HG03045 (cell line): ENCODE measurements at regions not wholly inside any gene's neighbourhood (a gene's known extent, or its start where the extent isn't known, plus 50 kb on each side); places are given as distances from the start of the nearest gene placed in this dataset.
"Not testable (repeated sequence)": the region's sequence is repeated elsewhere in the genome, so short reads cannot be mapped to it uniquely, and the experiment has no call there.

Experiments
- ATAC-seq: cut with Tn5 transposase; IDR thresholded peaks from one replicate; pipeline ENCODE4 v1.9.1; 2021; ENCODE audit warnings: mild to moderate bottlenecking, moderate library complexity; ENCODE audit not compliant: unreplicated experiment

DNA sequence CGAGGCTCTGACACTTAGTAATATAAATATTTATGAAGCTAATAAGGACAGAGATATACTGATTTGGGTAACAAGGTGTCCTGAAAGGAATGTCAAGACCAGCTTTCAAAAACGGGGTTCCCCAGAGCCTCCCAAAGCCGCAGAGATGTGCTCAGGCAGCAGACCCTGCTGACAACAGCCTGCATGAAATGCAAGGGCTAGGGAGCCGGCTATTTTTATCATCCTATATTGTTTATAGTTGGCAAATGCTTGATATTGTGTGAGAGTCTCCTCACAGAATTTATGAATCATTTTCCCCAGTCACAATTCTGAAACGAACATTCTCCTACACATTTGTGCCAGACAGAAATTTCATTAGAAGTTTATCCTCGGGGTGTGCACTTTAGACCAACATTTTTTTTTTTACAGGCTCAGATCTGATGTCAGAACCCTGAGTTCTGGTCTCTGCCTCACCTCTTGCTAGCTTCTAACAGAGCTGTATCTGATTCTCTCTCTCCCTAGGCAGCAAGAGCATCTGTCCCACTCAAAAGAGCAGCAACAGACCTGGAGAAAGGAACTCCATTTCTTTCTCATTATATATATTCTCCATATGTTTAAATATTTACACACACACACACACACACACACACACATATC, 302.3 kb upstream of the PLD5 start:
- ATAC-seq = no peak

DNA sequence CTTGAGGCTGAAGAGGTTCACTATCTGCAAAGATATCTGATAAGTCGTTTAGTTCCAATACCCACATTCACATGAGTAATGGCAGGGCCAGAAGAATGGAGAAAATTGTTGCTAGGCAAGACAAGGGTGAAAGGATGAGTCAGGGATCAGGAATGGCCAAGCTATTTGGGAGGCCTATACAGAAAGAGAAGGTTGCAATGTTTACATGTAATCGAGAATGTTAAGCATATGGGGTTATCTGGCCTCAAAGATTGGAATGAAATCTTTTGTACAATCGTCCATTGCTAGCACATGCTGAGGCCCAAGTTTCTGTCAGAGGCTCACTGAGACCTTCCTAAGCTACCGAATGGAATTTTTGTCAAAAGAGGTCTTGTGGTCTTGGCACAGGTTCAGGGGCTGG, 299.9 kb upstream of the PLD5 start:
- ATAC-seq = no peak

DNA sequence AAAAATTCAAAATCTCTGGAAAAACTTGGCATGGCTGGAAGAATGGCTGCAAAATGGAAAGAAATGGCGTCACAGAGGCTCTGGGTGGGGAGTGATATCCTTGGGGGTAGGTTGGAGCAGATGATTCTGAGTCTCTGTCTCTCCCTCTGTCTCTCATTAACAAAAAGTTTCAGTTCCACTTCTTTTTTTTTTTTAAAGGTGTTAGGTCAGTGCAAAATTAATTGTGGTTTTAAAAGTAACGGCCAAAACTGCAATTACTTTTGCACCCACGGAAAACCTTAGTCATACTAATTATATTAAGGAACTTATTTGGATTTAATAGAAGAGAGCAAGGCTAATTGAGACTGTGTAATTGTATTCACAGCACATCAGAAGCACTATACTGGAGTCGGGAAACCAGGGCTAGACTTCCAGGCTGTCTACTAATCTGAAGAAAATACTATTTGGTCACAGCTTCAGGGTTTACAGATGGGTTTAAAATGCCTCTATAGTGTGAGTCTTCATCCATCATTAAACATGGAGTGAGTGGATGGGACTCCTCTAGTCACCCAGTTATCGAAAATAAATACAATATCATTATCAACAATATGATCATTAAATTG, 289.1 kb upstream of the PLD5 start:
- no peak for ATAC-seq

DNA sequence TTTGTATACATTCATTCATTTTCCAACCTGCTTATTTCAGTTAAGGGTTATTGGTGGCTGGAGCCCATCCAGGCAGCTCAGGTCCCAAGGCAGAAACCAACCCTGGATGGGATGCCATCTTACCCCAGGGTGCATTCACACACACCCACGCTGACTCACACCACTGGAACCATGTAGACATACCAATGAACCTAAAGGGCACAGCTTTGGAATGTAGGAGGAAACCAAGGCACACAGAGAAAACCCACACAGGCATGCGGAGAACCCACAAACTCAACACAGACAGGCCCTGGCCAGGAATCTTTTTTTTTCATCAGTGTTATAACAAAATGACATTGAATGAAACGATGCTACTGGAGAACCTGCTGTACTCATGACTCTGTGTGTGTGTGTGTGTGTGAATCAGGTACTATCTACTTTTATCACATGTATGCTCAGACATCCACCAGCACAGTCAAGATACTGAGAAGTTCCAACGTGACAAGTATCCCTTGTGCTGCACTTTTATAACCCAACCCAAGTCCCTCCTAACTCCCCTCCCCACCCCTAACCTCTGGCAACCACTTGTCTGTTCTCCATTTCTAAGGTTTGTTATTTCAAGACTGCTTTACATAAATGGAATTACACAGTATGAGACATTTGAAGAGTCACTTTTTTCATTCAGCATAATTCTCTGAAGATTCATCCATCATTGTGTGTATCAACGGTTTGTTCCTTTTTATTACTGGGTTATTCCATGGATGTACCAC, 286.8 kb upstream of the PLD5 start:
- ATAC-seq = no peak

DNA sequence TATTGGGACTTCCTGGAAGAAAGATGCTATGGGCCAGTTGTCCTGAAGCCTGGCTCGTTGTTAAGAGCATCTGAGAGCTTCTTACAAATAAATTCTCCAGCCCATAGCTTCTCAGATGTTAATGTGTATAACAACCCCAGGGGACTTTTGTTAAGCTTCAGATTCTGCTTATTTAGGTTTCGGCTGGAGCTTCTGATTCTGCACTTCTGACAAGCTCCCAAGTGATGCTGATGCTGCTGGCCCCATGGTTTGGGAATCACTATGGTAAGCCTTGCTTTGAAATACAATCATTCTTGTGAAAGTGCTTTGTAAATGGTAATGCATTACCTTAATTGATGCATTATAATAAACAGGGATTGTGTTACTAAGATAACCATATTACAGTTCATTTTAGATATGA, 281.8 kb upstream of the PLD5 start:
- ATAC-seq = no peak

DNA sequence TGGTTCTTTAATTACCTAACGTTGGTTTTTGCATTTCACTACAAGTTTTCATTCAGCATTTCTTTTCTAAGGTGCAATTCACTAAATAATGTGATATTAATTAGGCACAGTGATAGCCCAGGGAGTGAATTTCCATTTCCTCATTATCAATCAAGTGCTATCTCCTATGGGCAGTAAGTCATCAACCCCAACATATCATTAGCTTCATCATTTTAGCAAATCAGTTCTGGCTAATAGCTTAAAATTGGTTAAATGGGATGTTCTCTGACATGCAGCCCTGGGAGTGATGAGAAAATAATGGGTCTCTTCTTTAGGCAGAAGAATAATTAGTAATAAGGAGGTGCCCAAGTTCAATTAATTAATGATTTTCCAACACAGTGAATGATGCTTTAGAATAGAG, 280.9 kb upstream of the PLD5 start:
- not testable (repeated sequence) for ATAC-seq

DNA sequence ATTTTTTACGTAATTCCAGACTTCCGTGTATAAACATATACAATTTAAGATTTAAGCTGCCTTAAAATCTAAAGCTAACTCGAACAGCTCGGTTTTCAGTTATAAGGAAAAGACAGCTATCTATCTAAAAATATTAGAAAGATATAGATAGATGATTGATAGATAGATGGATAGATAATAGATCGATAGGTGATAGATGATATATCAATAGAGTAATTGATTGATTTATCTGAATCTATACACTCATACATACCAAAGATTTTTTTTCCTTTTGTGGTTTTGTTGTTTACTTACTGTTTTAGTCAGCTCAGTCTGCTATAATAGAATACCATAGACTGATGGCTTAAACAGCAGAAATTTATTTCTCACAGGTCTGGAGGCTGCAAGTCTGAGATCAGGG, 278.5 kb upstream of the PLD5 start:
- no peak for ATAC-seq

DNA sequence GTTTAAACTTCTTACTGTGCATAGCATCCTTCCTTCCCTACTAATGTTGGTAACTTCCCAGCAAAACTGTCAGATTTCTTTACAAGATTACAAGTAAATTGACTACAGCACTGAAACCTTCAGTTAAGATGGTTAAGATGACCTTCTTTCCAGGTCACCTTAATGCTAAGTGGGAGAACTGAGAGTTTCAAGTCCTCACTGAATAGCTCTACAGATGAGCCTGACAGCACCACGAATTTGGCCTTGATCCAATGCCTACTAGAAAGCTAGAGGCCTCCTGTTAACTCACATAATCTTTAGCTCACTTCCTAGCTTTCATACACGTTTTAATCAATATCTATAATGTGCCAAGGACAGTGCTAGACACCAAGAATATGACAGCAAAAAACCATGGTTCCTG, 276.0 kb upstream of the PLD5 start:
- ATAC-seq = no peak

DNA sequence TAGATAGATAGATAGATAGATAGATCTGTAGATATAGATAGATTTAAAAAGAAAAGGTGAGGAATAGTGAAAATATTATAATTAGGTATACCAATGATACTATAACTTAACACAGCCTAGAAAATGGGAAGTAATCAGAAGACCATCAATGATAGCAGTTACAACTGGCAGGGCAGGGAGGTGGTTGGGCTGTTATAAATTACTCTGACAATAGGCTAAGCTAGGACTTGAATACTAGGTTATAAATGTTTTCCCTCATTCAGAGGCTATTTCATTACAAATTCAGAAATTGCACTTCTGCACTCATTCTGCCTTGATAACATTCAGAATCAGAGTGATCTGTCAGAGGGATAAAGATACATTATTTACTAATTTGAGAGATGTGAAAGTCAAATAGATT, 273.4 kb upstream of the PLD5 start:
- no peak for ATAC-seq

DNA sequence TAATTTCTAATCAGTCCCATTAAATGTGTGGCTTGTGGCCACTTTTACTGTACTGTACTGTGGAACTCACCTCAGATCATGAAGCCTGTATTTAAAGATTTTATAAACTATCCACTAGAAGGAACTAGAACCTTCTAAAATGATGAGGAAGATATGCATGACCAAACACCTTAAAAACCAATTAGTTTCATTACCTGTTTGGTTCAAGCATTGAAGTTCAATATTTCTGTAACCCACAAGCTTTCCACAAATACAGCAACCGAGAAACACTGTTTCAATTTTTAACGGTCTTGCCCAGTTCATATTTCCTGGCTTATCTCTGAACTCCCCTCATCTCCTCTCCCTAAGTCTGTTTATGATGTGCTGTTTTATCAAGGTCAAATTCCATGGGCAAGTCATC, 264.3 kb upstream of the PLD5 start:
- ATAC-seq = peak; percentile 67

DNA sequence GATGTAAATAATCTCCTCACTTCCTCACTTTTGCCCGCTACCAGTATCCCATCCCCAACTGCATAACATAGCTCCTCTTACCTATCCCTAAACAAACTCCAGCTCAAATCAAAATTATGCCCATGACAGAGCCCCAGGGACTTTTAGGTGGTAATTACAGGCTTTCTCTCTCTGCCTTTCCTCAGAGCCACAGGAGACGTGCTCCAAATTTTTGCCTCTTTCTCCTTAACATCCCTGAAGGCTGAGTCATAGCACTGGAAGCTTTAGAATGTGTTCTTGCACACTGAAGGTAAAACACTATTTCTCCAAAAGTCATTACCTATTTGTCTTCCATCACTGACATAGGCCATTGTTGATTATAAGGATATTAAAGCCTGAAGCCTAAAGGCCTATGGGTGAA, 263.5 kb upstream of the PLD5 start:
- ATAC-seq = no peak

DNA sequence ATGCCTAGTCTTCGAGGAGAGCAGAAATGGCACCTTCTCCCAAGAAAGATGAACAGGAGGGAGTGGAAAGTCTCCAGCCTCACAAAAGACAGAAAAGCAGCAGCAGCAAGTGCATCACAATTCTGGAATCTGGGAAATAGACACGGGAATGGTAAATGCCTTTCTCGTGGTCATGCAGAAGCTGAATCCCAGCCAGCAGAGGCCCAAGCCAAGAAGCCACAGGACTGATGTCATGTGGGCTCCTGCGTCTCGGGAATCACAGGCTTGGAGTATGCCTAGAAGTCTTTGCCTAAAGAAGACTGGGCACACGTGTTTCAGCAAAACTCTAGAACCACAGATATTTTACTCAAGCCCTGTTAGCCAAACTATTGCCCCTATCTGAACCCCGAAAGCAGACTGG, 260.3 kb upstream of the PLD5 start:
- no peak for ATAC-seq

DNA sequence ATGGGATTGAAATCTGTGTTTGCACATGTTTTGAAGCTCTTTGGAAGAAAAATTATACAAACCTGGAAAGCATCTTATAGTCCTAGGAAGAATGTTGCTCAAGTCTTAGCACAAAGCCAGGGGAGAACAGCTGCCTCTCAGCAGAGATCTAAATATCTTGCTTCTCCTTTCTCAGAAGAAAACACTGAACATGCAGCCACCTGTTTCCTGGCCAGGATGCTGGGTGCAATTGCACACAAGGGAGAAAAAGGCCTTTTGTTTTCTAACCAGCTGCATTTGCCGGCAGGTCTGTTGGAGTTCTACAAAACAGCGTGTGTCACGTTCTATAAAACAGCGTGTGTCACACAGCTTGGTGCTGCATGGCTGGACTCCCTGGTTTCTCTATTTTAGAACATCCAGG, 259.6 kb upstream of the PLD5 start:
- peak; percentile 64 for ATAC-seq

DNA sequence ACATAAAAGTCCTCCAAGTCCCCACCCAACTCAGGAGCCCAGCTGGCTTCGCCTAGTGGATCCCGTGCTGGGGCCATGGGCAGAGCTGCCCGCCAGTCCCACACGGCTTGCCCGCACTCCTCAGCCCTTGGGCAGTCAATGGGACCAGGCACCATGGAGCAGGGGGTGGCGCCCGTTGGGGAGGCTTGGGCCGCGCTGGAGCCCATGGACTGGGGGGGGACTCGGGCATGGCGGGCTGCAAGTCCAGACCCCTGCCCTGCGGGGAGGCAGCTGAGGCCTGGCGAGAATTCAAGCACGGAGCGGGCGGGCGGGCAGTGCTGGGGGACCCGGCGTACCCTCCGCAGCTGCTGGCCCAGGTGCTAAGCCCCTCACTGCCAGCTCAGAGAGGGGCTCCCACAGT, 249.8 kb upstream of the PLD5 start:
- ATAC-seq = no peak

DNA sequence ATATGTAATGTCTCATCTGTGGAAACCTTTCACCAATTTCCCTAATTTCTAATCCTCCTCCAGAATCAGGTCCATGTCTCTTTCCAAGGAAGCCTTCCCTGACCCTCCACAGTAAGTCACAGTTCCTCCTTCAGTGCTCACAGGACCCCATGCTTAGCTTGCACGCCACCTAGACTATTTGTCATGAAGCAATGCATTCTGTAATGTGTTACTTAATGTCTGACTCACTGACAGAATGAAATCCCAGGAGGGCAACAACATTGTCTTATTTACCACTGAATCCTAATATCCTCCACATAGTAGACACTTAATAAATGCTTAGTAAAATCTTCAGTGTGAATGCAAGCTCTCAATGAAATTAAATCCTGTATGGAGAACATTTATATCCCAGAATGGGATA, 245.9 kb upstream of the PLD5 start:
- no peak for ATAC-seq

DNA sequence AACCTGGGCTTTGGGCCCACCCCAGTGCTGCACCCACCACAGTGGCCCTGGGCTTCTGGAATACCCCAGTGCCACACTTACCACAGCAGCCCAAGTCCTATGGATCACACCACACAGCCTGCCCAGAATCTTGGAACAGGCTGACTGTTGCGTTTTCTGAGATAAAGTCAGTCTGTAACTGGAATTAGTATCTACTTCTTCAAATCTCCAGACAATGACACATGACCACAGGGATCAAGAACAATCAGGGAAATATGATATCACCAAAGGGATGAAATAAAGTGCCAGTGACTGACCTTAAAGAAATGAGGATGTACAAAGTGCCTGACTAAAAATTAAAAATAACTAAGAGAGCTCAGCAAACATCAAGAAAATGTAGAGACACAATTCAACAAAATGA, 239.7 kb upstream of the PLD5 start:
- ATAC-seq = no peak

DNA sequence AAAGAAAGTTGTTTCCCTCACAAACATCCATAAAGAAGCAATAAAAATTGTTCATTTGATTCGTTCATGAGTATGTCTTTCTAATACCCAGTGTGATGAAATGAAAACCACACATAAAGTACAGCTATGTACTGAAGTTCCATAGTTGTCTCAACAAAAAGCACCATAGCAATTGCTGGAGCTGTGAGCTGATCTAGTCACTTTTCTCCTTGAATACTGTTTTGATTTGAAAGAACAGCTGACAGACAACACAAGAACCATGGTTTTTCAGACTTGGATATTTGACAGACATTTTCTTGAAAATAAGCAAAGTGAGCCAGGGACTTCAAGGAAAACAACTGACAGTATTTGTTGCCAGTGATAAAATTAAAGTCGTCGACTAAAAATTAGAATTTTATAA, 237.1 kb upstream of the PLD5 start:
- no peak for ATAC-seq

DNA sequence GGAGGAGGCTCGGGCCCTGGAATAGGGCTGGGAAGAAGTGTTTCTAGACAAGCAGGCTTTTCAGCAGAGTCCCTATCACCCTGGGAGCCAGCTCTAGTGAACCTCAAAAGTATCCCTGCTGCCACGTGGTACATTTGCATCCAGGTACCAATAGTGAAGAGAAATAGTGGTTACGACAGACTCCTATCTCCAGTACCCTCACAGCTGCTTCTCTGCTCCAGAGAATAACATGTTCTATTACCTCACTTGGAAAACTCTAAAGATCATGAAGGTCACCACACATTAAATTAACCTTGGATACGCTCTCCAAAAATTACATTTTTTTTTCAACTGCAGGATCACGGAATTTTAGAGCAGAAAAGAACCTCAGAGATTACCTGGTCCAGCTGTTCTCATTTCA, 230.4 kb upstream of the PLD5 start:
- no peak for ATAC-seq

DNA sequence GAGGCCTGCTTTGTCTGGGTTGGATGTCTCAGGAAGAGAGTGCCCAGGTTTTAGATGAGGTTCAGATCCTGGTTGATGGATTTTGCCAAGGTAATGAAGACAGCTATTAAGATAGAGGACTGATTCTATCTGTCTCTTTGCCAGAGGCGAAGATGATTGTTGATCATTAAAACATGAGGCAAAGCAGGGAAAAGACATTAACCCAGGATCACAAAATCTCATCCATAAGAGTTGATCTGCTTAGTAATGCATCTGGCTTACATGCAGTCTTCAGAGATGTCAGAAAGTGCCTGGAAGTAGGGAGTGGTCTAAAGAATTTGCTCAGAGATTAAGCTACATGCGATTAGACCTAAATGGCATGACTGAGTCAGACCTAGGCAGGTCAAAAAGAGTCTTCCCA, 229.6 kb upstream of the PLD5 start:
- no peak for ATAC-seq

DNA sequence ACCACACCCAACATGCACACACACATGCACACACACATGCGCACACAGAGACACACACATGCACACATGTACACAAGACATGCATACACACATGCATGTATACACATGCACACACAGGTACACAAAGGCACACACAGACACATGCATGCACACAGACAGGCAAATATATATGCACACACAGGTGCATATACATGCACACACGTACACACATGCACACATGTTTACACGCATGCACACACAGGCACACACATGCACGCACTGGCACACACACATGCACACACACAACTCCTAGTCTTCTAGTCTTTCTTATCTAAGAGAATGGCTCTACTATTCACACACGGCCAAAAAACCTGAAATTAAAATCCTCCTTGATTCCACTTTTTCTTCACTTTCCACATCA, 222.7 kb upstream of the PLD5 start:
- ATAC-seq = no peak

DNA sequence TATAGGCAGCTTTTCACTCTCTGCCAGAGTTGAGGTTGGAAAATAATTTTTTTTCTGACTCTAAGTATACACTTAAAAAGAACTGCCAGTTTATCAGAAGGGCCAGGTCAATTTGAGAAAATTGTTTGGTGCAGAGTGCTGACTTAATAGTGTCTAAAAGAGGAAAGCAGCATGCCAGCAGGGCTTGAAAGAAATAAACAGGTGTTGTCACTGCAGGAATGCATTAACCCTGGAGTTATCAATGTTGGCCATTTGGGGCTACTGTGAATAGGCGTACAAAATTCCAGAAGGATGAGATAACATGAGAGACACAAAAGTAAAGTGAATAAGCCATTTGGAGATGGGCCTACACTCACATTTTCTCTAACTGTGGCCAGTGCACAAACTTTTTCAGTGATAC, 220.6 kb upstream of the PLD5 start:
- ATAC-seq = no peak

DNA sequence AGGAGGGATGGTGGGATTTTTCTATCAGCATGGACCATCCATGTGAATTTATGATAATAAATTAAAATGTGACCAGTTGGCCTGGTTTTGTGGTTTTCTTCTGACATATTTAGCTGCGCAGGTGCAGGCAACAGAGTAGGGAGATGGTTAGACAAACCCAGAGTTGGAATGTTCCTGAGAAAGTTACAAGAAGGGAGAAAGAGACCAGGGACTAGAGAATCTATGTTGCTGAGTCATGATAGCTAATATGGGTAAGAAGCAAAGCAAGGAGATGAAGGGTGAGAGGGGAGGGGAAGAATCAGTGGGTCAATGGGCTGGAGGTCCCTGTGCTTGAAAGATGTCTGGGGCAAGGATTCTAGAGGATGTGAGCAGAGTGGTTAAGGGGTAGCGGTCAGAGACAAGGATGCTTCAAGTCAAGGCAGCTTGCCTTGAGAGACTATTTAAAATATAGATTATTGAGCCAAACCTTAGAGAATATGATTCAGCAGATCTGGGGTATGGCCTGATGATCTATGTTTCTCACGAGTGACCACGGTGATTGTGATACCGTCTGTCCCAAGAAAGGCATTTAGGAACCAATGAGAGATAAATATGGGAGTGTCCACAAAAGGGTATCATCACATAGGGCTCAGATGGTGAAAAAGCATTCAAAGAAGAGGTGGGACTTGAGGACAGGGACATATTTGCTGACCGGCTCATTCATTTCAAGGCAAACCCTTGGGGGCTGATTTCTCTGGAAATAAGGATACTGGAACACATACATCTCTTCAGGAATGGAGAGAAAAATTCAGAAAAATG, 219.7 kb upstream of the PLD5 start:
- ATAC-seq = no peak
